ENCODE measurements at regions not wholly inside any gene's neighbourhood (a gene's known extent, or its start where the extent isn't known, plus 50 kb on each side); places are given as distances from the start of the nearest gene placed in this dataset.
"Not testable (repeated sequence)": the region's sequence is repeated elsewhere in the genome, so short reads cannot be mapped to it uniquely, and the experiment has no call there.

DNA sequence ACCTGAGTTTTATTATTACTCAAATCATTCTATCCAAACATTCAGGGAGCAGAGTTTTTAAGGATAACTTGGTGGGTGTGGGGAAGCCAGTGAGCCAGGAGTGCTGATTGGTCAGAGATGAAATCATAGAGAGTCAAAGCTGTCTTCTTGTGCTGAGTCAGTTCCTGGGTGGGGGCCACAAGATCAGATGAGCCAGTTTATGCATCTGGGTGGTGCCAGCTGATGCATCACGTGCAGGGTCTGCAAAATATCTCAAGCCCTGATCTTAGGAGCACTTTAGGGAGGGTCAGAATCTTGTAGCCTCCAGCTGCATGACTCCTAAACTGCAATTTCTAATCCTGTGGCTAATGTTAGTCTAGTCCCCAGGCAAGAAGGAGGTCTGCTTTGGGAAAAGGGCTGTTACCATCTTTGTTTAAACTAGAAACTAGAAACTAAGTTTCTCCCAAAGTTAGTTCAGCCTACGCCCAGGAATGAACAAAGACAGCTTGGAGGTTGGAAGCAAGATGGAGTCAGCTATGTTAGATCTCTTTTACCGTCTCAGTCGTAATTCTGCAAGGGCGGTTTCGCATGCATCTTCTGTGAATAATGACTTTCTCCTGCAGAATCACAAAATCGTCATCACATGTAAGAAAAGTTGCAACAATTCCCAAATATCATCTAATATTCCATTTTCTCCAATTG lies 97.5 kb downstream of the ZNF664 start:
- not testable (repeated sequence) for DNase-seq

DNA sequence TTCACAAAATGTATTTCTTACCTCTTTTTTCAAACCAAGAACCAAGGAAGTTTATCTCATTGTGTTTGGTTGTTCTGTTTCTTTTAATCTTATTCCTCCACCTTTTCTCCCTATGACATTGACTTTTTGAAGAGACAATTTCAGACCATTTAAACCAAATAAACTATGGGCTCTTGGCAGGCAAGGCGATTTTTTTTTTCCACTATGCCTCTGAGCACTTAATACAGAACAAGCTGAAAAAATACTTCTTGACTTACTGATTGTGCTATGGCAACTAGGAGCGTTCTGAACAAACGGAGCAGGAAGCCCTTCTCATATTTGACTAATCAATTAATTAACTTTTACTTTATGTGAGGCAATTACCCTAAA lies 98.0 kb downstream of the ZNF664 start:
- DNase-seq = no peak

DNA sequence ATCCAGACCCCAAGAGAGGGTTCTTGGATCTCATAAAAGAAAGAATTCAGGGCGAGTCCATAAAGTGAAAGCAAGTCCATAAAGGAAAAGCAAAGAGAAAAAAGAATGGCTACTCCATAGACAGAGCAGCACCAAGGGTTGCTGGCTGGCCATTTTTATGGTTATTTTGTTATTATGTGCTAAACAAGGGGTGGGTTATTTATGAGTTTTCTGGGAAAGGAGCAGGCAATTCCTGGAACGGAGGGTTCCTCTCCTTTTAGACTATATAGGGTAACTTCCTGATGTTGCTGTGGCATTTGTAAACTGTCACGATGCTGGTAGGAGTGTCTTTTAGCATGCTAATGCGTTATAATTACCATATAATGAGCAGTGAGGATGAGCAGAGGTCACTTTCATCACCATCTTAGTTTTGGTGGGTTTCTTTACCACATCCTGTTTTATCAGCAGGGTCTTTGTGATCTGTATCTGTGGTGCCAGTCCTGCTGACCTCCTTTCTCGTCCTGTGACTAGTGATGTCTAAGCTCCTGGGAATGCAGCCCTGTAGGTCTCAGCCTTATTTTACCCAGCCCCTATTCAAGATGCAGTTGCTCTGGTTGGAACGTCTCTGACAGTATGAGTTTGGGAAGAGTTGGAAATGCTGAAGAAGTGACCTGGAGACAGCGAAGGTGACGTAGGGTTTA lies 100.5 kb downstream of the ZNF664 start:
- no peak for DNase-seq

DNA sequence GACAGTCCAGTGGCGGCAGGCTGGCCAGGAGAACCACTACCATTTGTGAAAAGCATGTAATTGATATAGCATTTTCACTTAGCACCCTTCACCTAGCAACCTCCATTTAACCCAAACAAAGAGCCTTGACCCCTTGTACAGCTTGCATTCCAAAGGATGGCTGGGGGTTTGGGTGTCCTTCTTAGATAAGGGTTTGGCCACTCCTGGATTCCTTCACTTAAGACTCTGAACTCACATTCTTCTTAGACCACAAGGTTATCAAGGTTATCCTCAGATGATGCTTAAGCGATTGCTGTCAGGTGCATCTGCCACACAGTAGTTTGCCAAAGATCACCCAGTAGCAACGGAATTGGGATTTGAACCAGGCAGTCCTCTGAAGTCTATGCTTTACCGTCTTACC lies 102.8 kb downstream of the ZNF664 start:
- DNase-seq = no peak

DNA sequence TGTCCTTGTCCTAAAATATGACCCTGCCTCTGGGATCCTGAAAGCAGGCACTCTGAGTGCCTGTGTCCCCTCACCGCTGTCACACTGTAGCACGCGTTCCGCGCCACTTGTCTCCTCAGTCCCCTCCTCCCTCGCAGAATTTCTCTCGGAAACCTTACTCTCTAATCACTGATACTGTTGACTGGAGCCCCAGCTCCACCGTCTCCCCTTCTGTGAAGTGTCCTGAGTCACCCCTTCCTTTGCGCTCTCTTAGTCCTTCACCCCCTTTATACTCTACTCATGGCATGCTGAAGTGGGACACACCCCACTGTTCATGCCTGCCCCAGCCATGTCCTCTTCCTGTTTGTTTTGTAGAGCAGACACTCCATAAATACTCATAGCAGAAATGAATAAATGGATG lies 104.7 kb downstream of the ZNF664 start:
- no peak for DNase-seq

DNA sequence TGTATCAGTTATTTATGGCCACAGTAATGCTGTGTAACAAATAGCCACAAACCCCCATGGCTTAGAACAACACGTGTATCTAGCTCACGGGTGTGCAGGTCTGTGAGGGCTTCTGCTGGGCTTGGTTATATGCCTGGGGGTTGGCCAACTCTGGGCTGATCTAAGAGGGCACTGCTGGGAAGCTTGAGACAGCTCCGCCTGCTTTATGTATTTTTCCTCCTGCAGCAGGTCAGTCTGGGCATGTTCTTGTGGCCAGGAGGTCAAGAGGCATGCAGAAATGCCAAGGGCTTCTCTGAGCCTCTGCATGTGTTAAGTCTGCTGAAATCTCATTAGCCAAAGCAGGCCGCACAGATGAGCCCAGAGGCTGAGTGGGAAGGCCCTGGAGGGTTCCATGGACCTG lies 105.8 kb downstream of the ZNF664 start:
- no peak for DNase-seq

DNA sequence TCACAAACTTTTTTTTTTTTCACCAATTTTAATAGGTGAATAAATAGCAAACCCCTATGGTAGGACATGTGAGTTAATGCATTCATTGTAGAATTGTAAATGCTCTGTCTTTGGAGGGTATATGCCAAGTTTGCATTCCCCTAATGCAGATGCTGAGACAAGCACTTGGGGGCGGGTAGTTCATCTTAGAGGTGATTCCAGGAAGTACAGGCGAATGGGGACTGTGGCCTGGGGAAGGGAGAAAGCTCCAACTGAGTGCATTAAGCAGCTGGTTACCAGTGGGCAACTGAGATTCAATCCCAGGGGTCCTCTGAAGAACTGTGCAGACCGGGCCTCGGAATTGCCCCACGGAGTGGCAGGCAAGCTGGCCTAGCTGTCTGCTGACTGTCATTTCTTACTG lies 107.6 kb downstream of the ZNF664 start:
- no peak for DNase-seq

DNA sequence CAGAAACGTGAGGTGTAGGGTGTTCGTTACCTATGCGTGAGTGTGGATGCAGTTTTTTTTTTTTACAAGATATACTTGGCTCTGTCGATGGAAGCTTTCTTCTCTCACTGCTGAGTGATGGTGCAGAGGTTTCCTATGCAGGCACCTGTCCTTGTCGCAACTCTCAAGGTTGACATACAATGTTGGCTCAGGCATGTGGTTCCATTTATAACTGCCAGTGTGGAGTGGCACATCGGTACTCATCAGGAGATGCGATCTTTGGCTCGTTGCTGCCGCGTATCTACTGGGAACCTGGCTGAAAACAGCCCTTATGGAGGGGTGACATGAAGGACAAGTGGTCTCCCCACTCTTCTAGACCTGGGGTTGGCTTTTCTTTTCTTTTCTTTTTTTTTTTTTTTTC lies 109.0 kb downstream of the ZNF664 start:
- no peak for DNase-seq

DNA sequence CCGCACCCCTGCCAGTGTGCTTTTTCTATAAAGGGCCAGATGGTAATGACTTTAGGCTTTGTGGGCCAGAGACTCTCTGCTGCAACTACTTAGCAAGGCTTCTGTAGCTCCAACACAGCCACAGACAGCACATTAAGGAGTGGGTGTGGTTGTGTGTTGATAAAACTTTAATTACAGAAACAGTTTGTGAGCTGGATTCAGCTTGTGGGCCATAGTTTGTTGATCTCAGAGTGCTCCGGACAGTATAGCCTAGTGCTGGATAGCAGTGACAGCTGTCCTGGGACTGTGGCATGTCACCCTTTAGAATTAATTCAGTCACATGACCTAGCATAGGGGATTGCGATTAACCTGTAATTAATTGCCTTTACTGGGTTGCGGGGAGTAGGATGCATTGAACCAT lies 109.7 kb downstream of the ZNF664 start:
- no peak for DNase-seq

DNA sequence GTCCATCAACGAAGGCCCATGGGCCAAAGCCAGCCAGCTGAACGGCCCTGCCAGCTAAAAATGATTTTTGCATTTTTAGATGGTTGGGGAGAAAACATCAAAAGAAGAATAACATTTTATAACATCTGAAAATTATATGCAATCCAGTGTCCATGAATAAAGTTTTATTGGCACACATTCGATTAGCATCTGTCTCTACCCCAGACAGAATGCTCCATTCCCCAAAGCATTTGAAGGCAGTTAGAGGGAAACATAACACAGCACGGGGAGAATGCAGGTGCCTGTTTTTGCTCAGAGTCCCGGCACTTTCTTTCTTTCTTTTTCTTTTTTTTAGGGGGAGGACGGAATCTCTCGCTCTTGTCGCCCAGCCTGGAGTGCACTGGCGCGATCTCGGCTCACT lies 110.7 kb downstream of the ZNF664 start:
- DNase-seq = no peak

DNA sequence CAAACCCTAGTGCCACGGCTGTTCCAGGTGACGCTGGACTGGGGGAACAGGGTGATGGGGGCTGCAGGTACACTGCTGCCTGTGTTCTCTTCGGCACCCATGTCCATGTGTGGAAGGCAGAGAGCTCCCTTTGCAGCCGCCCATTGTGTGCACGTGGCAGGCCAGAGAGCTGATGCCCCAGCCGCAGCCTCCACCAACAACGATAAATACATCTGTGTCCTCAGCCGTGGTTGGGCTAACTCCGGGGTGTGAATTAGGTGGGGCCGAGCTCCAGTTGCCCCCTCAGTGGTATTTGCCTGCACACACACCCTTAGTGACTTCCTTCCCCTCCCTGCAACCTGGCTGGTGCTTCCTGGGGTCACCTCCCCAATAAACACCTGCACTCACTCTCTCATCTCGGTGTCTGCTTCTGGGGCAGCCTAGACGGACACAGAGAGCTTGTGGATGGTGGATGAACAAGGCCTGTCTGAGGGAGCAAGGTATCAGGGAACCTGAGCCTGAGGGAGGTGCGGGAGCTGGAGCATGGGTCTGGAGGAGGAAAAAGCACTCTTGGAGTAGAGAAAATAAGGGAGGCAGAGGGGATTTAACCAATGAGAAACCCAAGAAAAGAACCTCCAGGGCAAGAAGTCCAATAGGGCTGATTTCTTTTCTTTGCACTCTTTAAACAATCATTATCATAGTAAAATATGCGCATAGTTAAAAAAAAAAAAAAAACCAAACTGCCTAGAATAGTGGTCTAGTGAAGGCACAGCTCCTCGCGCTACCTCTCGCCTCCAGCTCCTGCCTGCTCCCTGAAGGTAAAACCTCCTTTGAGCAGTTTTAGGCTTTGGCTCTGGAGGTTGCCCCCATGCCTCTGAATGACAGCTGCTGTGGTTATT lies 112.6 kb downstream of the ZNF664 start:
- DNase-seq = no peak

DNA sequence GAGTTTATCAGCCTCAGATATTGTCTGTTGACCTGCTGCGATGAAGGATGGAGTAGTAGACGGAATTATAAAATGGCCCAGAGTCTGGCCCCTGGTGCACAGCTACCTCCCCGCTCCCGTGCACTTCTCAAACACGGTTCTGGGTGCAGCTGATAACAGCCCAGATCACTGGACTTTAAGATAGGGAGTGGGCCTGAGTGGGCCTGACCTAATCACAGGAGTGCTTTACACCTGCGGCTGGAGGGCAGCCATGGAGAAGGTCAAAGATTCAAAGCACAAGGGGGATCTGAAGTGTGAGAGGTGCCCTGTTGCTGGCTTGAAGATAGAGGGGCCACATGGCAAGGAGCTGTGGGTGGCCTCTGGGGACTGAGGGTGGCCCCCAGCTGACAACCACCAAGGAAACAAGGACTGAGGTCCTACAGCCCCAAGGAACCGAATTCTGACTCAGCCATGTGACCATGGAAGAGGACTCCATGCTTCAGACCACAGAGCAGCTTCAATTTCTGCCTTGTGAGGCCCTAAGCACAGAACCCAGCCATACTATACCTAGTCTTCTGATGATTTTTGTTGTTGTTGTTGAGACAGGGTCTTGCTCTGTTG lies 113.4 kb downstream of the ZNF664 start:
- no peak for DNase-seq

DNA sequence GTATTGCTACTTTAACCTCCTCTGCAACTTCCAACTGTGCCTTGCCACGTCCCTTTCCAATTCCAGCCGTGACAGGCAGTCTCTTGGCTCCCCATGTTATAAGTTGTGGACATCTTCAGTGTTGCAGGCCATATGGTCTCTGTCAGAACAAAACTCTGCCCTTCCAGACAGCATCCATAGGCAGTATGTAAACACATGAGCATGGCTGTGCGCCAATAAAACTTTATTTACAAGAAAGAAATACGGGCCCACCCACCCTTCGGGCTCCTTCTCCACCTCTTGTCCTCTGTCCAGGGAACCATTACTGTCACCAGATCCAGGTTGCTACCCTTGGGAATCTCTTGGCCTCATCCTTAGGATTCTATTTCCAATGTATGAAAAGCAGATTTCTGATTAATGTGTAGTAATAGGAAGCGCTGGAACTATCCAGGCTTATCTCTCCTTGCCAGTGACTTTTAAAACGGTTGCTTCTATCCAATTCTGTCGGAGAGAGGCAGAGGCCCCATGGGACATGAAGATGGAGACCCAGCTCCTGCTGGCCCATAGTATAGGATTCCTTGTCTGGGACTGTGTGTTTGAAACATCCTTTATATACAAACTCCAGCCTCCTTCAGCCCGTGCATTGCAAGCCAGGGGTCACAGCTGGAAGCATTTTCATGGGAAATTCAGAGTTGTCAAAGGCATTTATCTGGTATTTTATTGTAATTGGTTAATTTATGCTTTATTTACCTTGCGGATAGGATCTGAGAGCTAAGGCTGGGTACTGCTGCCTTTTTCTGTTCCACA lies 114.4 kb downstream of the ZNF664 start:
- DNase-seq = no peak

DNA sequence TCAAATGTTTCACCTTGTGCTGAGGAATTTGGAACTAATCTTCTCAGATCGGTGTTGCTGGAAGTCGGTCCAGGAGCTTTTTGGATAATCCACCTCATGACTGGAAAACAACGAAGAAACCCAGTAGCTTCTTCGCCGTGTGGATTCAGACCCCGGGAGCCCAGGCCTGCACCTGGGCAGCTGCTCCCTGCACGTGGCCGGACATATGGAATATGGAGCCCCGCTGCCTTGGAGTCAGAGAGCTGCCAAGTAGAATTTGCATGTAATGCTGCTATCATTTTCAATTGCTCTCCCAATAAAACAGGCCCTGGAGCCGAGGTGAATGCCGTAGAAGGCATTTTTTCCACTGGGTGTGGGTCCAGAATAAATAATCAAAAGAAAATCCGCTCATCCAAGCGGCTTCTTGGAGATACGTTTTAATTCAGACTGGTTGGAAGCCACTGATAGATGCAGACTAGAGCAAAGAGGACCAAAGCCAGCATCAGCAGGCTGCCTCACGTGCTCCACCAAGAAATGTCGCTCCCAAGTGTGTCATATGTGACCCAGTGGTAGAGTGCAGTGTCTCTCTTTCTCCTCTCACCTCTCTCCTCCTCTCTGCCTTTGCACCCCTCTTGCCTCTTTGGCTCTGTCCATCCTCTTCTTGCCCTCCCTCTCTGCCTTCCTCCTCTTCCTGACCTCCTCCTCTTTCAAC lies 115.3 kb downstream of the ZNF664 start:
- no peak for DNase-seq

DNA sequence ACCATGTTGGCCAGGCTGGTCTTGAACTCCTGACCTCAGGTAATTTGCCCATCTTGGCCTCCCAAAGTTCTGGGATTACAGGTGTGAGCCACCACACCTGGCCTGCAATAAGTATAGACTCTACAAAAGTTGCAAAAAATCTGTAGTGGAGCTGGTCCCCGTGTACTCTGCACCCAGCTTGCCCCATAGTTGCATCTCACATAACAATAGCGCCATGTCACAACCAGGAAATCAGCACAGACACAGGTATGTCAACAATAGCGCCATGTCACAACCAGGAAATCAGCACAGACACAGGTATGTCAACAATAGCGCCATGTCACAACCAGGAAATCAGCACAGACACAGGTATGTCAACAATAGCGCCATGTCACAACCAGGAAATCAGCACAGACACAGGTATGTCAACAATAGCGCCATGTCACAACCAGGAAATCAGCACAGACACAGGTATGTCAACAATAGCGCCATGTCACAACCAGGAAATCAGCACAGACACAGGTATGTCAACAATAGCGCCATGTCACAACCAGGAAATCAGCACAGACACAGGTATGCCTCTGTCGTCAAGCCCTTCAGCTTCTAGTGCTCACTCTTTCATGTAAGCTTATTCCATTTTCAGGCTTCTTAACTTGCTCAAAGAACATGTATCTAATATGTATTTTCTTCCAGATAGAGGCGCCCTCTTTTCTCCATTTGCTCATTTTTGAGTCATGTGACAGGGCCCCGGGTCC lies 116.3 kb downstream of the ZNF664 start:
- DNase-seq = not testable (repeated sequence)

DNA sequence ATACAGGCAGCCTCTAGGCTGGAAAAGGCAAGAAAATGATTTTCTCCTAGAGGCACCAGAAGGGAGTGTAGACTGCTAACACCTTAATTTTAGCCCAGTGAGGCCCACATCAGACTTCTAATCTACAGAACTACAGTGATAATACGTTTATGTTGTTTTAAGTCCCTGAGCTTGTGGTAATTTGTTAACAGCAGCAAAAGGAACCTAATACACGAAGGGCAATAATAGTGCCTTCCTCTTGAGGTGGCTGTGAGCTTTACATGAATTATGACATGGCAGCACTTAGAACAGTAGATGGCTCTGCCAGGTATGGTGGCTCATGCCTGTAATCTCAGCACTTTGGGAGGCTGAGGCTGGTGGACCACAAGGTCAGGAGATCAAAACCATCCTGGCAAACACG lies 118.8 kb downstream of the ZNF664 start:
- no peak for DNase-seq

DNA sequence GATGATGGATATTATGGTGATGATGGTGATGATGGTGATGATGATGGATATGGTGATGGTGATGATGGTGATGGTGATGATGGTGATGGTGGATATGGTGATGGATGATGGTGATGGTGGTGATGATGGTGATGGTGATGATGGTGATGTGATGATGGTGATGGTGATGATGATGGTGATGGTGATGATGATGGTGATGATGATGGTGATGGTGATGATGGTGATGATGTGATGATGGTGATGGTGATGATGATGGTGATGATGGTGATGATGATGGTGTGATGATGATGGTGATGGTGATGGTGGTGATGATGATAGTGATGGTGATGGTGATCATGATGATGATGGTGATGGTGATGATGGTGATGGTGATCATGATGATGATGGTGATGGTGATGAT lies 119.5 kb downstream of the ZNF664 start:
- DNase-seq = not testable (repeated sequence)

DNA sequence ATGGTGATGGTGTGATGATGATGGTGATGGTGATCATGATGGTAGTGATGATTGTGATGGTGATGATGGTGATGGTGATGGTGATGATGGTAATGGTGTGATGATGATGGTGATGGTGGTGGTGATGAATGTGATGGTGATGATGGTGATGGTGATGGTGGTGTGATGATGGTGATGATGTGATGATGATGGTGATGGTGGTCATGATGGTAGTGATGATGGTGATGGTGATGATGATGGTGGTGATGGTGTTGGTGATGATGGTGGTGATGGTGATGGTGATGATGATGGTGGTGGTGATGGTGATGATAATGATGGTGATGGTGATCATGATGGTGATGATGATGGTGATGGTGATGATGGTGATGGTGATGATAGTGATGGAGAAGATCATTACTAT lies 120.3 kb downstream of the ZNF664 start:
- no peak for DNase-seq

DNA sequence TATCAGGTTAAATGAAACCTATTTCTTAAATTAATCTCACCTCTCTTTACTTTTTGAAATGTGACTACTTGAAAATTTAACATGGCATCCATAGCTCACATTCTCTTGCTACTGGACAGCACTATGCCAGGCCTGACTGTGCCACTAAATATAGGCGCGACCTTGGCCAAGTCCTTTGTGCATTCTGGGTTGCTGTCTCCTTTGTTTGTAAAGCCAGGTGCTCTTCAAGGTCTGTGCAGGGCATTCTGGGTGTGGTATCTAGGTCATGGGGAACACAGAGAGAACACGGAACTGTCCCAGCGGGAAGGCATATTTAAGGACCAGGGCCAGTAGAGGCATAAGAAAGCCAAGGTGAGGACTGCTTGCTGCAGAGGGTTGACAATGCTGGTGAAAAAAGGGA lies 121.2 kb downstream of the ZNF664 start:
- DNase-seq = no peak

DNA sequence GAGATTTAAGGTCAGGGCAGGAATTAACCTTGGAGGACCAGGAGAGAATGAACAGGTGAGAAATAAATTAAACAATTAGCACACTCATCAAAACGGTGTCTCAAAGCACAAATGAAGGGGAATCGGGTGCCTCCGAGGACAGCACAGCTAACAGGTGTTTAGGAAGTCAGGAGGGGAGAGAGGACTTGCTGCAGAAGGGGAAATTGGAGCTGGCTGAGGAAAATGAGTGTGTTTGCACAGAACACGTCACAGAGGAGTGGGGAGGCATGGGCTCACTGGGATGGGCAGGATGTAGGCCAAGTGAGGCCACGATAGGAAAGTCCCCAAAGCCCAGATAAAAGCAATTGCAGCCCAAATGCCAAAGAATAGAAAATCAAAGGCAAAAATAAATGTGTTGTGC lies 121.7 kb downstream of the ZNF664 start:
- no peak for DNase-seq

DNA sequence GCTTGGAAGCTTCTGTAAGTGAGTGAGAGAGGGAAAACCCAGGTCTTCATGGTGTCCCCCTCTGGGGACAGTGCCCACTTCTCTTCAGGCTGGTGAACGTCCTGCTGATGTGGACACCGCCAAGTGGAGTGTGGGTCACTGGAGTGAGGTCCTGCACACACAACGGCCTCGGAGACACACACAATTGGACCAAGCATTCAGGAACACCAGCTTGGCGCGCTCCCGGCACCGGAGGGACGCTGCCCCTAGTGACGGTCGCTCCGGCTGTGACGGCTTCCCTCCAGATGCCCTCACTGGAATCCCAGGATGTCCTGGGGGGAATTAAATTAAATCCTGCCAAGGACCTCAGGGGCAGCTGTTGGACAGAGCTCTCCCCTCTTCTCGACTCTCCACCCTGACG lies 123.1 kb downstream of the ZNF664 start:
- no peak for DNase-seq

Data from NCI-H1694 treated with DMSO at 0.1 percent for 48 hours (cell line).